Lower lobe of right lung (tissue), 2 donors: ENCODE measurements at regions not wholly inside any gene's neighbourhood (a gene's known extent, or its start where the extent isn't known, plus 50 kb on each side); places are given as distances from the start of the nearest gene placed in this dataset.

Experiments
- ATAC-seq, 2 donors: fragments of 200-7000 bp; cut with Tn5 transposase; one replicate each; pipeline ENCODE4 v1.9.1; 2020 to 2022; ENCODE audit warnings: mild to moderate bottlenecking in 2 of 2, moderate library complexity in 2 of 2
- DNase-seq: peaks from one replicate; pipeline ENCODE4 v3.0.0-alpha.2; 2020
- H3K27ac ChIP-seq: fragments of 200-600 bp; one replicate; pipeline ENCODE4 v1.8.0; 2022
- H3K27me3 ChIP-seq: fragments of 200-600 bp; one replicate; pipeline ENCODE4 v1.8.0; 2022; ENCODE audit warnings: low read depth
- H3K36me3 ChIP-seq: fragments of 200-600 bp; one replicate; pipeline ENCODE4 v1.8.0; 2022; ENCODE audit warnings: mild to moderate bottlenecking
- H3K4me1 ChIP-seq: fragments of 200-600 bp; one replicate; pipeline ENCODE4 v1.8.0; 2022
- H3K4me3 ChIP-seq: fragments of 200-600 bp; one replicate; pipeline ENCODE4 v1.8.0; 2022; ENCODE audit warnings: mild to moderate bottlenecking
- H3K9me3 ChIP-seq: fragments of 200-600 bp; one replicate; pipeline ENCODE4 v1.8.0; 2022
- CTCF ChIP-seq: fragments of 200-600 bp; IDR thresholded peaks from one replicate; pipeline ENCODE4 v1.8.0; 2022; ENCODE audit warnings: antibody characterized with exemption, mild to moderate bottlenecking
- intact Hi-C: fragments of 100-400 bp; cut with DNase I; formaldehyde crosslinking; loops from one replicate; pipeline ENCODE4 v1.11.0; 2022
- donor health status: DM: no; HTN: yes; CAD: no; lungs with severe emphysema.

- H3K27ac ChIP-seq = no peak overlapping the region
- intact Hi-C loops = no loop called here
- ATAC-seq (no peak), DNase-seq (no peak)
- H3K27me3 ChIP-seq = no peaks in the 10 kb centered on the region
- peaks cover 2% of the 10 kb centered on the region for H3K4me1 ChIP-seq
- no peaks in the 10 kb centered on the region for H3K36me3 ChIP-seq
- H3K4me3 ChIP-seq = no peak overlapping the region
- peaks cover 13% of the 10 kb centered on the region for H3K9me3 ChIP-seq
- no peak for TF ChIP-seq CTCF
These were observed 225.0 kb upstream of the APCDD1 start for GRCh38 chr18:10229458-10229857.

- intact Hi-C loops = no loop called here
- no peak for ATAC-seq
- no peak overlapping the region for H3K27ac ChIP-seq
- peaks cover 6% of the 10 kb centered on the region for H3K4me1 ChIP-seq
- DNase-seq = no peak
- no peaks in the 10 kb centered on the region for H3K36me3 ChIP-seq
- no peaks in the 10 kb centered on the region for H3K27me3 ChIP-seq
- H3K4me3 ChIP-seq = no peak overlapping the region
- peaks cover 10% of the 10 kb centered on the region for H3K9me3 ChIP-seq
- no peak for TF ChIP-seq CTCF
These were observed 224.4 kb upstream of the APCDD1 start for GRCh38 chr18:10230072-10230471.

DNA sequence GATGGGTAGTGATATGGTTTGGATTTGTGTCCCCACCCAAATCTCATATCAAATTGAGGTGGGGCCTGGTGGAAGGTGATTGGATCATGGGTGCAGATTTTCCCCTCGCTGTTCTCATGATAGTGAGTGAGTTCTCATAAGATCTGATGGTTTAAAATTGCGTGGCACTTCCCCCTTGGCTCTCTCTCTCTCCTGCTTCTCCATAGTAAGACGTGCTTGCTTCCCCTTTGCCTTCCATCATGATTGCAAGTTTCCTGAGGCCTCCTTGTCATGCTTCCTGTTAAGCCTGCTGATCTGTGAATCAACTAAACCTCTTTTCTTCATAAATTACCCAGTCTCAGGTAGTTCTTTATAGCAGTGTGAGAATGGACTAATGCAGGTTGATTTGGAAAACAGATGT lies 223.2 kb upstream of the APCDD1 start:
- DNase-seq (no peak), ATAC-seq (no peak)
- no peak overlapping the region for H3K27ac ChIP-seq
- H3K4me3 ChIP-seq = no peak overlapping the region
- no peaks in the 10 kb centered on the region for H3K27me3 ChIP-seq
- intact Hi-C loops = no loop called here
- H3K4me1 ChIP-seq = peaks cover 6% of the 10 kb centered on the region
- TF ChIP-seq CTCF = no peak
- no peaks in the 10 kb centered on the region for H3K36me3 ChIP-seq
- H3K9me3 ChIP-seq = peaks cover 4% of the 10 kb centered on the region

DNA sequence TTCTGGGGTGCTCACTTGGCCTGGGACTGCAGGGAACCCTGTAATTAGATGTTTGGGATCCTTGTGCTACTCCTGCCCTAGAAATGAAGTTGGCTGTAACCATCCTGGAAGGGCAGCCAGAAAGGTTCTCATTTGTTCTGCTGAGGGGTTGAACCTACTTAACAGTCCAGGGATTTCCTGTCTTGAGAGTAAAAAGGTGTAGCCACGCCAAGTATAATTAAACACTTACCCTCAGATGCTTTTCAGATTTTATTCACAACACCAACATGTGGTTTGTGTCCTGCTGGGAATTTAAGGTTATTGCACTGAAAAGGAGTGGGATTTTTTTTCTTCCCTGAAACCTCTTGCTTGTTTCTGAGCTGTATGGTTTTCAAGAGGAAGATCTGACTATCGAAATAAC lies 222.4 kb upstream of the APCDD1 start:
- peak; percentile 62 to 71 for ATAC-seq
- Histone ChIP-seq H3K9me3 (peaks cover 4% of the 10 kb centered on the region), H3K4me3 (no peak overlapping the region), H3K36me3 (no peaks in the 10 kb centered on the region), H3K27ac (no peak overlapping the region), H3K27me3 (no peaks in the 10 kb centered on the region), H3K4me1 (peaks cover 6% of the 10 kb centered on the region)
- no peak for DNase-seq
- TF ChIP-seq CTCF = no peak
- intact Hi-C loops = no loop called here

GRCh38 chr18:10233082-10233875 lies 221.2 kb upstream of the APCDD1 start:
- Histone ChIP-seq H3K9me3 (peaks cover 4% of the 10 kb centered on the region), H3K4me3 (no peak overlapping the region), H3K36me3 (no peaks in the 10 kb centered on the region), H3K27me3 (no peaks in the 10 kb centered on the region), H3K4me1 (peaks cover 6% of the 10 kb centered on the region), H3K27ac (no peak overlapping the region)
- no peak for TF ChIP-seq CTCF
- intact Hi-C loops = no loop called here
- DNase-seq = no peak
- no peak for ATAC-seq
